Spleen (tissue), 11 donors: ENCODE measurements at regions not wholly inside any gene's neighbourhood (a gene's known extent, or its start where the extent isn't known, plus 50 kb on each side); places are given as distances from the start of the nearest gene placed in this dataset.

Experiments
- DNase-seq: peaks from one replicate; pipeline ENCODE4 v3.0.0-alpha.2; 2020
- H3K27ac ChIP-seq, 8 donors: fragments of 200-600 bp; sonication (generic) in 7 of 8; 1 replicate in 4 of 8; 2 replicates in 4 of 8; pipeline versions ENCODE4 v1.5.0 to v1.8.0; 2016 to 2021; ENCODE audit warnings: inconsistent platforms in 4 of 8, mild to moderate bottlenecking in 4 of 8, moderate library complexity in 1 of 8
- H3K27me3 ChIP-seq, 7 donors: fragments of 200-600 bp; sonication (generic) in 6 of 7; replicated peaks in 1 of 7; 1 replicate in 4 of 7; 2 replicates in 3 of 7; pipeline versions ENCODE4 v1.5.0 to v1.8.0; 2016 to 2021; ENCODE audit warnings: inconsistent platforms in 3 of 7, mild to moderate bottlenecking in 1 of 7
- H3K36me3 ChIP-seq, 6 donors: fragments of 200-600 bp; sonication (generic) in 5 of 6; 1 replicate in 4 of 6; 2 replicates in 2 of 6; pipeline versions ENCODE4 v1.5.0 to v1.8.0; 2016 to 2021; ENCODE audit warnings: inconsistent platforms in 2 of 6
- H3K4me1 ChIP-seq, 6 donors: fragments of 200-600 bp; sonication (generic) in 5 of 6; 1 replicate in 3 of 6; 2 replicates in 3 of 6; pipeline versions ENCODE4 v1.5.0 to v1.8.0; 2016 to 2021; ENCODE audit warnings: inconsistent platforms in 3 of 6
- H3K4me3 ChIP-seq, 8 donors: fragments of 200-600 bp; sonication (generic) in 7 of 8; 1 replicate in 4 of 8; 2 replicates in 4 of 8; pipeline versions ENCODE4 v1.5.0 to v1.8.0; 2016 to 2021; ENCODE audit warnings: inconsistent platforms in 4 of 8, mild to moderate bottlenecking in 4 of 8, moderate library complexity in 2 of 8
- H3K9me3 ChIP-seq, 8 donors: fragments of 200-600 bp; sonication (generic) in 7 of 8; 1 replicate in 4 of 8; 2 replicates in 4 of 8; pipeline versions ENCODE4 v1.5.0 to v1.8.0; 2016 to 2021; ENCODE audit warnings: inconsistent platforms in 4 of 8
- POLR2A ChIP-seq, 3 donors: fragments of 450-650 bp; IDR thresholded peaks; one replicate each; pipeline ENCODE4 v1.5.1; 2017; ENCODE audit warnings: antibody characterized with exemption in 3 of 3, mild to moderate bottlenecking in 1 of 3
- POLR2AphosphoS5 ChIP-seq, 3 donors: sonication (generic); formaldehyde crosslinking; IDR thresholded peaks; one replicate each; pipeline ENCODE4 v1.5.1; 2017; ENCODE audit warnings: antibody characterized with exemption in 3 of 3
- WGBS, 5 donors: extraction: QIAGEN DNeasy Blood & Tissue Kit in 3 of 5; methylation state at CpG; one replicate each; pipeline versions ENCODE4 v1.1.5 to v1.1.7; 2013 to 2018; 5-methylcytosine and 5-hydroxymethylcytosine counted together
- intact Hi-C: fragments of 100-400 bp; cut with DNase I; formaldehyde crosslinking; loops from one replicate; pipeline ENCODE4 v1.15.0; 2023; ENCODE audit warnings: low total_unique reads
- TF ChIP-seq, protein P1 (sequence below), 11 experiments: fragments of 200-600 bp in 7 of 11; fragments of 450-650 bp in 4 of 11; sonication (generic) in 4 of 11; IDR thresholded peaks in 8 of 11; conservative IDR thresholded peaks in 3 of 11; 1 replicate in 7 of 11; 2 replicates in 4 of 11; pipeline versions ENCODE4 v1.4.0 to v1.8.0; 2016 to 2021; ENCODE audit warnings: antibody characterized with exemption in 11 of 11, inconsistent platforms in 4 of 11, mild to moderate bottlenecking in 1 of 11
- donor health status: healthy with polysubstance abuse.
- donor health status: DM: no; HTN: no; CAD: no; lungs with moderate emphysema.
- donor health status: DM: no; HTN: no; CAD: no.
- donor health status: Bipolar disorder and iron deficiency.
- donor health status: healthy.
- donor health status: DM: no; HTN: no; CAD: no.
- donor health status: DM: yes; HTN: yes; CAD: no.

DNA sequence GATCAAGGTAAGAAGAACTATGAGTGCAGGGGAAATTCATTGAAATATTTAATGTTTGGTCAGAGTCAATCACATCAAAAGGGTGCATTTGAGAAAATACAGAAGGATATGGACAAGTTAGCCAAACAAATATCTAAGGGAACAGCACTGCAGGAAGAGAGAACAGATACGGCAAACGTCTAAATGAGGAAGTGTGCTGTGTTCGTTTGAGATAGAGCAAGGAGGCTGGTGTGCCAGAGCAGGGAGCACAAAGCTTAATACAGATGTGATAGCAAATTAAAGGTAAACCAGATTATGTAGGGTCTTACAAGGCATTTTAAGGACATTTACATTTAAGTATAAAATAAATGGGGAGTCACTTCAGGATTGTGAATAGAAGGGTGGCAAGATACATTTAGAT, 241.3 kb upstream of the ZNF804A start:
- 28 to 51% (median 40%) methylated on average over 3 of the region's 3 CpGs for WGBS, 5 donors
- intact Hi-C loops, result no loop called here
- no peaks in the 10 kb centered on the region for H3K36me3 ChIP-seq

DNA sequence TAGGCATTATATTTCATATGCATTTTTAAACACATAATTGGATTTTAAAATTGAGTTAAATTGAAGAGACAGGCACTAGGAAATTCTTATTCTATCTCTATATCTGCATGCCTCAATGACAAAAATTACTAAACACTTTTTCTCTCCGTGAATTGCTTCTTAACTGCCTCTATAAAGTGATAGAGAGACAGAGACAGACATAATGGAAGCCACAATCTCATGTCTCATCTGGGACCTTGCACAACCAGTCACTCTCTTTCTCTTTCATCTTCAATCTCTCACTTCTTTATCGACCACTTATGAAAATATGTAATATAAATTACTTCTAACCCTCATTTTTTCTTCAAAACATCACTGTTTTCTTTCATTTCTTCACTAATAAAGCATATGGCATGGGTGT, 238.9 kb upstream of the ZNF804A start:
- TF ChIP-seq POLR2AphosphoS5 (IDR thresholded peaks at IDR 0.05) (no peak), POLR2A (IDR thresholded peaks at IDR 0.05) (no peak)
- TF ChIP-seq, protein P1, sequence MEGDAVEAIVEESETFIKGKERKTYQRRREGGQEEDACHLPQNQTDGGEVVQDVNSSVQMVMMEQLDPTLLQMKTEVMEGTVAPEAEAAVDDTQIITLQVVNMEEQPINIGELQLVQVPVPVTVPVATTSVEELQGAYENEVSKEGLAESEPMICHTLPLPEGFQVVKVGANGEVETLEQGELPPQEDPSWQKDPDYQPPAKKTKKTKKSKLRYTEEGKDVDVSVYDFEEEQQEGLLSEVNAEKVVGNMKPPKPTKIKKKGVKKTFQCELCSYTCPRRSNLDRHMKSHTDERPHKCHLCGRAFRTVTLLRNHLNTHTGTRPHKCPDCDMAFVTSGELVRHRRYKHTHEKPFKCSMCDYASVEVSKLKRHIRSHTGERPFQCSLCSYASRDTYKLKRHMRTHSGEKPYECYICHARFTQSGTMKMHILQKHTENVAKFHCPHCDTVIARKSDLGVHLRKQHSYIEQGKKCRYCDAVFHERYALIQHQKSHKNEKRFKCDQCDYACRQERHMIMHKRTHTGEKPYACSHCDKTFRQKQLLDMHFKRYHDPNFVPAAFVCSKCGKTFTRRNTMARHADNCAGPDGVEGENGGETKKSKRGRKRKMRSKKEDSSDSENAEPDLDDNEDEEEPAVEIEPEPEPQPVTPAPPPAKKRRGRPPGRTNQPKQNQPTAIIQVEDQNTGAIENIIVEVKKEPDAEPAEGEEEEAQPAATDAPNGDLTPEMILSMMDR (IDR thresholded peaks at IDR 0.05 in 8 of 11, conservative IDR thresholded peaks at IDR 0.05 in 3 of 11), result no peak
- no peaks in the 10 kb centered on the region for H3K36me3 ChIP-seq
- H3K9me3 ChIP-seq, result no peaks in the 10 kb centered on the region
- no peaks in the 10 kb centered on the region for H3K4me1 ChIP-seq
- intact Hi-C loops, result no loop called here
- no peak overlapping the region for H3K27ac ChIP-seq
- H3K27me3 ChIP-seq, result no peaks in the 10 kb centered on the region
- no peak overlapping the region for H3K4me3 ChIP-seq
- WGBS, 5 donors, result 43 to 65% (median 59%) methylated on average over 2 of the region's 2 CpGs
- no peak for DNase-seq

More for the DNA sequence above, 241.3 kb upstream of the ZNF804A start:
- no peaks in the 10 kb centered on the region for H3K27me3 ChIP-seq
- H3K4me1 ChIP-seq, result no peaks in the 10 kb centered on the region
- no peak overlapping the region for H3K27ac ChIP-seq
- H3K4me3 ChIP-seq, result no peak overlapping the region
- H3K9me3 ChIP-seq, result no peaks in the 10 kb centered on the region
- no peak for DNase-seq
- TF ChIP-seq, protein P1 (IDR thresholded peaks at IDR 0.05 in 8 of 11, conservative IDR thresholded peaks at IDR 0.05 in 3 of 11), result no peak
- no peak for TF ChIP-seq POLR2A (IDR thresholded peaks at IDR 0.05)
- no peak for TF ChIP-seq POLR2AphosphoS5 (IDR thresholded peaks at IDR 0.05)

DNA sequence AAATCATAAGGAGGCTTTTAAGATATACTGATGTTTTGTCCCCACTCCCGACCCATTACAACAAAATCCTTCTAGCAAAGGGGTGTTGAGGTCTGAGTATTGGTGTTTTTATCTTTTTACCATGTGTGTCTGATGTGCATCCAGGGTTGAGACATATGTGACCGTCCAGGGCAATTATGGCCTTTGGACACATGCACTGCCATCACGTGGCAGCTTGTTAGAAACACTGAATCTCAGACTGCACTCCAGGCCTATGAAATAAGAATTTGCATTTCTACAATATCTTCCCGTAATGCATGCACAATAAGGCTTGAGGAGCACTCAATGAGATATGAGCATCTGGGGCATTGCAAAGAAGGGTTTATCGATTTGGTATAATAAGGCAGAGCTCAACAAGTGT, 235.1 kb upstream of the ZNF804A start:
- TF ChIP-seq, protein P1 (IDR thresholded peaks at IDR 0.05 in 8 of 11, conservative IDR thresholded peaks at IDR 0.05 in 3 of 11), result no peak
- TF ChIP-seq POLR2AphosphoS5 (IDR thresholded peaks at IDR 0.05) (no peak), POLR2A (IDR thresholded peaks at IDR 0.05) (no peak)
- H3K4me3 ChIP-seq, result no peak overlapping the region
- H3K27ac ChIP-seq, result no peak overlapping the region
- H3K9me3 ChIP-seq, result no peaks in the 10 kb centered on the region
- 68 to 82% (median 77%) methylated on average over 5 of the region's 5 CpGs for WGBS, 5 donors
- intact Hi-C loops, result no loop called here
- H3K4me1 ChIP-seq, result no peaks in the 10 kb centered on the region
- H3K27me3 ChIP-seq, result no peaks in the 10 kb centered on the region
- no peak for DNase-seq
- no peaks in the 10 kb centered on the region for H3K36me3 ChIP-seq

DNA sequence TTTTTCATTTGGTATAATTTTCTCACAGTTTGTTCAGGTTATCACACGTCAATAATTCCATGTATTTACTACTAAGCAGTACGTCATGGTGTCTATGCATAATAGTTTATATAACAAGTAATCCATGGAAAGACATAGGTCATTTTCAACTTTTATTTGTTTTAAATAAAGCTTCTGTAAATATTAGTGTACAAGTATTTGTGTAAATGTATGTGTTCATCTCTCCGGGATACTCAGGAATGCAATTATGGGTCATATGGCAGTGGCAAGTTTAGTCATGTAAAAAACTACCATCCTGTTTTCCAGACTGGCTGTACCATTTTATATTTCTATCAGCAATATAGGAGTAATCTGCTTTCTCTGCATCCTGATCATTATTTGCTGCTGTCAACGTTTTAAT, 231.1 kb upstream of the ZNF804A start:
- TF ChIP-seq POLR2AphosphoS5 (IDR thresholded peaks at IDR 0.05) (no peak), POLR2A (IDR thresholded peaks at IDR 0.05) (no peak)
- TF ChIP-seq, protein P1 (IDR thresholded peaks at IDR 0.05 in 8 of 11, conservative IDR thresholded peaks at IDR 0.05 in 3 of 11), result no peak
- peaks cover 0 to 4% (median 0%) of the 10 kb centered on the region in 8 donors for H3K9me3 ChIP-seq
- no peaks in the 10 kb centered on the region for H3K36me3 ChIP-seq
- H3K27me3 ChIP-seq, result no peaks in the 10 kb centered on the region
- WGBS, 5 donors, result 73 to 89% (median 84%) methylated on average over 4 of the region's 4 CpGs
- no peak for DNase-seq
- no peak overlapping the region for H3K4me3 ChIP-seq
- intact Hi-C loops, result no loop called here
- no peaks in the 10 kb centered on the region for H3K4me1 ChIP-seq
- H3K27ac ChIP-seq, result no peak overlapping the region
